Effector memory CD4-positive, alpha-beta T cell (primary cell): ENCODE measurements at regions not wholly inside any gene's neighbourhood (a gene's known extent, or its start where the extent isn't known, plus 50 kb on each side); places are given as distances from the start of the nearest gene placed in this dataset.
"Not testable (repeated sequence)": the region's sequence is repeated elsewhere in the genome, so short reads cannot be mapped to it uniquely, and the experiment has no call there.

Experiments
- DNase-seq, 3 donors: peaks; one replicate each; pipeline ENCODE4 v3.0.0-alpha.2; 2020
- H3K27ac ChIP-seq: 2 replicates; pipeline ENCODE4 v1.7.0; 2013; ENCODE audit warnings: mild to moderate bottlenecking, low read length, moderate library complexity; ENCODE audit not compliant: insufficient read depth, poor library complexity, severe bottlenecking
- H3K27me3 ChIP-seq: replicated peaks from 2 replicates; pipeline ENCODE4 v1.7.0; 2013; ENCODE audit warnings: mild to moderate bottlenecking, low read length; ENCODE audit not compliant: insufficient read depth, control insufficient read depth, poor library complexity, severe bottlenecking
- H3K36me3 ChIP-seq: 2 replicates; pipeline ENCODE4 v1.7.0; 2013; ENCODE audit warnings: mild to moderate bottlenecking, low read length, moderate library complexity; ENCODE audit not compliant: control insufficient read depth, insufficient read depth
- H3K4me1 ChIP-seq: 2 replicates; pipeline ENCODE4 v1.7.0; 2013; ENCODE audit warnings: low read length, mild to moderate bottlenecking; ENCODE audit not compliant: control insufficient read depth, insufficient read depth, poor library complexity, severe bottlenecking
- H3K4me3 ChIP-seq: 2 replicates; pipeline ENCODE4 v1.7.0; 2013; ENCODE audit warnings: low read length, low read depth, mild to moderate bottlenecking; ENCODE audit not compliant: insufficient read depth, poor library complexity, severe bottlenecking
- H3K9me3 ChIP-seq: 2 replicates; pipeline ENCODE4 v1.7.0; 2013; ENCODE audit warnings: mild to moderate bottlenecking, low read length, moderate library complexity; ENCODE audit not compliant: control insufficient read depth

DNA sequence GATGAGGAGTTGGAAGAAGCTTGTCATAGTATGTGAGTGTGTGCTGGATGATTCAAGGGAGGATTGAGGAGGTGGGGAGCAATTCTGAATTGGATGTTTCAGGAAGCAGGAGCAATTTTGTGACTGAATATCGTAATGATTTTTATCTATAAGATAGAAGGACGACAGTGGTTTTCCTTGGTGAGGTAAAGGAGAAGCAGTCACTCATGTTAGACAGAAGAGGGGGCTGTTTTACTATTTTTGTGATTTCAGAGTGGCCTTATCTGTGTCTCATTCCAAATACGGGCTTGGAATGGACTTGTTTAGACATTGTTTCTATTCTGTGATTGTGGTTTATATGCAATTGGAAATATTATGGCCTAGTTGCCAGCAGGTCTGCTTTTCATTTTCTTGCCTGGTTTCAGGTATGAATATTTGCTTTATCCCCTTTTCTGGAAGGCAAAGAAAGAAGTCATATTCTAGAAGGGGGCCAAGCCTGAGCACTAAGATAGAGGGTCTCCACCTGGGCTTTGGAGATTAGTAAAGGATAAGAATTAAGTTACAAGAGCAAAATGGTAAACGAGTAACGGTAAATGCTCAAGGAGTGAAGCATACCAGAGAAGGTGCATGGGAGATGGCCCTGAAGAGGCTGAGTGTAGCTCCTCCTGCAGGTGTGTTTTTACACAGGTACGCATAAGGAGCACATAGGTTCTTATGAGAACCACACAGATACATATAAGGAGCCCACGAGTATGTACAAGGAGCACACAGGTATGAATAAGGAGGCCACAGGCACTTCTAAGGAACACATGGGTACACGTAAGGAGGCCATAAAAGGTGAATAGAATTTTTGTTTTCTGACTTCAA lies 124.6 kb upstream of the KCNAB1 start:
- Histone ChIP-seq H3K9me3 (no peaks in the 10 kb centered on the region), H3K27me3 (no peaks in the 10 kb centered on the region), H3K4me1 (no peaks in the 10 kb centered on the region), H3K4me3 (no peak overlapping the region), H3K36me3 (no peaks in the 10 kb centered on the region), H3K27ac (no peak overlapping the region)
- no peak for DNase-seq

DNA sequence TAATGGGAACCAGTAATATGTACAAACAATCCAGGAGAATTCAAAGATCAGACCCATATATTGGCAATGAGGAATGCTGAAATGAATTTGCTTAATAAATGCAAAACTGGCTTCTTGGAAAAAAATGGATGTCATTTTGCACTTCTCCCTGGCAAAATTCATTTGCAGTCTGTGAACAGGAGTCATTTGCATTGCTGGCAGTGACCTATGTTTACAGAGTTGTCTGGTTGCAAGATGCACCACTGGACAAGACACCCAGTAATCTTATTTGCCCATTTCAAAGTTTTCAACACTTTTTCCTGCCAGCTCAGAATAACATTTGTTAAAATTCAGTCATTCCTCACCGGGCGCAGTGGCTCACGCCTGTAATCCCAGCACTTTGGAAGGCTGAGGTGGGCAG lies 123.5 kb upstream of the KCNAB1 start:
- Histone ChIP-seq H3K36me3 (no peaks in the 10 kb centered on the region), H3K9me3 (no peaks in the 10 kb centered on the region)
- no peak for DNase-seq

GRCh38 chr3:155998173-155998572 lies 122.2 kb upstream of the KCNAB1 start:
- H3K27ac ChIP-seq, H3K4me3 ChIP-seq, H3K27me3 ChIP-seq, DNase-seq, H3K9me3 ChIP-seq, H3K36me3 ChIP-seq, H3K4me1 ChIP-seq: not testable (repeated sequence)

More for the DNA sequence above, 123.5 kb upstream of the KCNAB1 start:
- H3K27me3 ChIP-seq, result no peaks in the 10 kb centered on the region
- no peak overlapping the region for H3K27ac ChIP-seq
- H3K4me3 ChIP-seq, result no peak overlapping the region
- no peaks in the 10 kb centered on the region for H3K4me1 ChIP-seq

DNA sequence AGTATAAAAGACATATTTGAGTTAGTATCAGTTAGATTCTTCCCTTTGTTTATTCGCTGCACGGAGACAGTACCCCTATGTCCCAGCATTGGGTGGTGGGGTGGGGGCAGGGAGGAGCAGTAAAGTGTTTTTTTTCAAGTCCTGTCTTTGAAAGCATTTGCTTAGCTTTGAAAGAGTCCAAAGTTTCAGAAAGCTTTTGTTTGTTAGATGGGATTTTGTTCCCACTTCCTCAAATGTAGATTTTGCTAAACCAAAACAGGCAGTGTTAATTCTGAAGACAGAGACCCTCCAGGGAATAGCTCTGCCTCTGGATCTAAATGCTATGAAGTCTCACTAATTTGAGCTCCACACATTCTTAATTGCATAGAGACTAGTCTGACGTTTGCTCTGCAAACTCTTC lies 114.6 kb upstream of the KCNAB1 start:
- Histone ChIP-seq H3K36me3 (no peaks in the 10 kb centered on the region), H3K4me1 (no peaks in the 10 kb centered on the region), H3K9me3 (no peaks in the 10 kb centered on the region), H3K27me3 (no peaks in the 10 kb centered on the region), H3K4me3 (no peak overlapping the region), H3K27ac (no peak overlapping the region)
- DNase-seq, result no peak

DNA sequence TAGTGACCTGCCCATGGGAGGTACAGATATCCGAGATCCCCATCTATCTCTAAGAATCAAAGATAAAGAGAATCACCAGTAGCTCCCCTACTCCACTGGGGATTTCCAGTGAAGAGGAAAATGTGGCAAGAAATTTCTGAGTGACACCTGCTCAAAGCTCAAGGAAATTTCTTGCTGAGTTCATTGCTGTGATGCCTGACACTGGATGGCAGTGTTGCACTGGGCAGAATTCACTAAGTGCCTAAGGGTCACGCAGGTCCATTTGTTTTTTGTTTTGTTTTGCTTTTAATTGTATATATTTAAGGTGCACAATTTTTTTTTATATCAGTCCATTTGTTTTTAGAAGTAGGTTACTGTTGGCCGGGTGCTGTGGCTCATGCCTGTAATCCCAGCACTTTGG lies 109.5 kb upstream of the KCNAB1 start:
- H3K27ac ChIP-seq, result no peak overlapping the region
- no peak overlapping the region for H3K4me3 ChIP-seq
- DNase-seq, result no peak
- no peaks in the 10 kb centered on the region for H3K4me1 ChIP-seq
- no peaks in the 10 kb centered on the region for H3K9me3 ChIP-seq
- peaks cover 3% of the 10 kb centered on the region for H3K27me3 ChIP-seq
- no peaks in the 10 kb centered on the region for H3K36me3 ChIP-seq

GRCh38 chr3:156014489-156014888 lies 105.9 kb upstream of the KCNAB1 start:
- peaks cover 3% of the 10 kb centered on the region for H3K27me3 ChIP-seq
- H3K27ac ChIP-seq, result no peak overlapping the region
- DNase-seq, result no peak
- H3K4me1 ChIP-seq, result no peaks in the 10 kb centered on the region
- no peak overlapping the region for H3K4me3 ChIP-seq
- H3K36me3 ChIP-seq, result no peaks in the 10 kb centered on the region
- H3K9me3 ChIP-seq, result no peaks in the 10 kb centered on the region

DNA sequence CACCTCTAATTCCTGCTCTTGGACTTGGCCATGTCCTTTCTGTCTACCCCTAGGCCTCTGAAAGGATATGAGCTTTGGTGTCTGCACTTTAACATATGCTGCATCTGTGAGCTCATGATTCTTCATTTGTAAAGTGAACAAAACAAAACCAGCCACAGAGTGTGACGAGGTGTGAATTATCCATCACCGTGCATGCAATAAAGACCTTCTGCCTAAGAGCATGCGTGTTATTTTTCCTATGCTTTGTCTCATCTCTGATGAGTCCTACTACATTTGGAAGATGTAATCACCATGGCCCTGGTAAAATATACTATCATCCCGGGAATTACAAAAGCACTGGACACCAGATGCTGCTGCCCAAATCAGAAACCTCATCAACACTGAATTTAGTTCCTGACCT lies 103.5 kb upstream of the KCNAB1 start:
- Histone ChIP-seq H3K27ac (no peak overlapping the region), H3K4me1 (no peaks in the 10 kb centered on the region), H3K4me3 (no peak overlapping the region), H3K36me3 (no peaks in the 10 kb centered on the region), H3K27me3 (no peaks in the 10 kb centered on the region), H3K9me3 (no peaks in the 10 kb centered on the region)
- DNase-seq, result no peak

DNA sequence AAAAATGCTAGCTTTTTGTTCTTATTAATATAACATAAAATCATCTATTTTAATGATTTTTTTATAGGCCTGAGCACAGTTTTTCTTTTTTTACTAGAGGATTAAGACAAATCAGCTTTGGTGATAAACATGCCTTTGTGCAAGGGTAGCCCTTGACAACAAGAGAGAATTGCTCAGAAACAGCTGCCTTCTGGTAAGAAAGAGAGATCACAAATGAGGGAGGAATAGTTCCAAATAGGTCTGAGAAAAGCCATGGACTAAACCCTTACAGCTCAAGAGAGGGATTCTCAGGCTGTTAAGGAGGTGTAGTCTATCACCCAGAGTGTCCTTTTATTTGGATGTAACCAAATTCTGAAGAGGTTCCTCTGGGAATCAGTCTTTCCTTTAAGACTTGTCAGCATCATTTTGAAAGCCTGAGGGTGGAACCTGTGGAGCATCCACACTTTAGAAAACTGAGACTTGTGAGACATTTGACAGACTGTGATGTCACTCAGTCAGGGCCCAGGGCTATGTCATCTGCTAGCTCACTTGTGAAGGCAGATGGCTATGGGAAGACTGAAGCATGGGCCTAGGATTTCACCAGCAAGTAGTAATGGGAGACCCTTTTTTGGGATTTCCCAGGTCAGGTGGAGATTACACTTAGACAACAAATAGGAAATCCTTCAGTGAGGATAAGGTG lies 102.9 kb upstream of the KCNAB1 start:
- H3K4me3 ChIP-seq, result no peak overlapping the region
- H3K27ac ChIP-seq, result no peak overlapping the region
- no peaks in the 10 kb centered on the region for H3K4me1 ChIP-seq
- H3K27me3 ChIP-seq, result no peaks in the 10 kb centered on the region
- no peak for DNase-seq
- H3K9me3 ChIP-seq, result no peaks in the 10 kb centered on the region
- no peaks in the 10 kb centered on the region for H3K36me3 ChIP-seq

- H3K4me1 ChIP-seq, result no peaks in the 10 kb centered on the region
- no peak overlapping the region for H3K4me3 ChIP-seq
- no peaks in the 10 kb centered on the region for H3K36me3 ChIP-seq
- no peak overlapping the region for H3K27ac ChIP-seq
- no peaks in the 10 kb centered on the region for H3K9me3 ChIP-seq
- H3K27me3 ChIP-seq, result no peaks in the 10 kb centered on the region
- DNase-seq, result no peak
These were observed 95.4 kb upstream of the KCNAB1 start for GRCh38 chr3:156024904-156025533.

GRCh38 chr3:156029208-156029607 lies 91.2 kb upstream of the KCNAB1 start:
- no peak overlapping the region for H3K27ac ChIP-seq
- H3K9me3 ChIP-seq, result no peaks in the 10 kb centered on the region
- H3K27me3 ChIP-seq, result no peaks in the 10 kb centered on the region
- no peak for DNase-seq
- H3K4me1 ChIP-seq, result no peaks in the 10 kb centered on the region
- H3K4me3 ChIP-seq, result no peak overlapping the region
- H3K36me3 ChIP-seq, result no peaks in the 10 kb centered on the region
